Calu3 (cell line): ENCODE measurements at regions not wholly inside any gene's neighbourhood (a gene's known extent, or its start where the extent isn't known, plus 50 kb on each side); places are given as distances from the start of the nearest gene placed in this dataset.

Source experiments
- BruUV-seq: library from RNA; stranded (reverse); fragments of 400-500 nt; replicated peaks from 2 replicates; lab custom pipeline; 2021; lab: Mats Ljungman, UMichigan
- CTCF ChIA-PET: fragments of 300-600 bp; sonication (Branson Sonifier 250); formaldehyde crosslinking; loops from one replicate; lab custom pipeline; 2022; ENCODE audit warnings: antibody characterized with exemption; lab: Charles Lee
- DNase-seq: peaks from one replicate; pipeline ENCODE4 v3.0.0; 2022
- H3K27ac Mint-ChIP-seq: one replicate; pipeline ENCODE4 v1.8.0; 2022; ENCODE audit warnings: mixed read lengths; ENCODE audit not compliant: unreplicated experiment
- H3K27me3 Mint-ChIP-seq: one replicate; pipeline ENCODE4 v1.8.0; 2022; ENCODE audit warnings: mixed read lengths; ENCODE audit not compliant: unreplicated experiment
- H3K36me3 Mint-ChIP-seq: one replicate; pipeline ENCODE4 v1.8.0; 2022; ENCODE audit warnings: mild to moderate bottlenecking, moderate library complexity, mixed read lengths; ENCODE audit not compliant: insufficient read depth, unreplicated experiment
- H3K4me1 Mint-ChIP-seq: one replicate; pipeline ENCODE4 v1.8.0; 2022; ENCODE audit warnings: mild to moderate bottlenecking, low read depth, mixed read lengths; ENCODE audit not compliant: unreplicated experiment
- H3K4me3 Mint-ChIP-seq: one replicate; pipeline ENCODE4 v1.8.0; 2022; ENCODE audit warnings: mild to moderate bottlenecking, low read depth, moderate library complexity, mixed read lengths; ENCODE audit not compliant: unreplicated experiment
- H3K9me3 Mint-ChIP-seq: one replicate; pipeline ENCODE4 v1.8.0; 2022; ENCODE audit warnings: low read depth, mixed read lengths; ENCODE audit not compliant: unreplicated experiment
- intact Hi-C: fragments of 100-400 bp; cut with micrococcal nuclease; formaldehyde crosslinking; loops from one replicate; pipeline ENCODE4 v1.10.0; 2022; ENCODE audit not compliant: unreplicated experiment
- TF ChIP-seq, protein P1 (sequence below): fragments of 200-600 bp; IDR thresholded peaks from one replicate; pipeline ENCODE4 v1.8.0; 2022; ENCODE audit warnings: antibody characterized with exemption; ENCODE audit not compliant: unreplicated experiment

GRCh38 chr14:84826294-84826693 is 703.6 kb upstream of the FLRT2 start:
- TF ChIP-seq, protein P1, sequence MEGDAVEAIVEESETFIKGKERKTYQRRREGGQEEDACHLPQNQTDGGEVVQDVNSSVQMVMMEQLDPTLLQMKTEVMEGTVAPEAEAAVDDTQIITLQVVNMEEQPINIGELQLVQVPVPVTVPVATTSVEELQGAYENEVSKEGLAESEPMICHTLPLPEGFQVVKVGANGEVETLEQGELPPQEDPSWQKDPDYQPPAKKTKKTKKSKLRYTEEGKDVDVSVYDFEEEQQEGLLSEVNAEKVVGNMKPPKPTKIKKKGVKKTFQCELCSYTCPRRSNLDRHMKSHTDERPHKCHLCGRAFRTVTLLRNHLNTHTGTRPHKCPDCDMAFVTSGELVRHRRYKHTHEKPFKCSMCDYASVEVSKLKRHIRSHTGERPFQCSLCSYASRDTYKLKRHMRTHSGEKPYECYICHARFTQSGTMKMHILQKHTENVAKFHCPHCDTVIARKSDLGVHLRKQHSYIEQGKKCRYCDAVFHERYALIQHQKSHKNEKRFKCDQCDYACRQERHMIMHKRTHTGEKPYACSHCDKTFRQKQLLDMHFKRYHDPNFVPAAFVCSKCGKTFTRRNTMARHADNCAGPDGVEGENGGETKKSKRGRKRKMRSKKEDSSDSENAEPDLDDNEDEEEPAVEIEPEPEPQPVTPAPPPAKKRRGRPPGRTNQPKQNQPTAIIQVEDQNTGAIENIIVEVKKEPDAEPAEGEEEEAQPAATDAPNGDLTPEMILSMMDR = no peak
- no peak for DNase-seq
- CTCF ChIA-PET = interaction anchor here (1.3 kb wide), 1 partner anchor 16 kb away, joined by 3 read pairs; no protein-coding TSS in a partner anchor
- Mint-ChIP-seq H3K4me3 (no peak overlapping the region), H3K9me3 (peaks cover 9% of the 10 kb centered on the region), H3K4me1 (no peaks in the 10 kb centered on the region), H3K27me3 (no peaks in the 10 kb centered on the region), H3K27ac (no peak overlapping the region), H3K36me3 (no peaks in the 10 kb centered on the region)
- intact Hi-C loops = no loop called here
- no TSS peak for BruUV-seq

- H3K9me3 Mint-ChIP-seq = peaks cover 7% of the 10 kb centered on the region
- H3K27ac Mint-ChIP-seq = no peak overlapping the region
- no TSS peak for BruUV-seq
- no peaks in the 10 kb centered on the region for H3K27me3 Mint-ChIP-seq
- TF ChIP-seq, protein P1 = no peak
- no peak overlapping the region for H3K4me3 Mint-ChIP-seq
- intact Hi-C loops = no loop called here
- DNase-seq = no peak
- no peaks in the 10 kb centered on the region for H3K4me1 Mint-ChIP-seq
- no peaks in the 10 kb centered on the region for H3K36me3 Mint-ChIP-seq
- CTCF ChIA-PET = no interaction called here
These were observed 679.3 kb upstream of the FLRT2 start for GRCh38 chr14:84850595-84850994.

- Mint-ChIP-seq H3K4me1 (no peaks in the 10 kb centered on the region), H3K4me3 (no peak overlapping the region), H3K27me3 (no peaks in the 10 kb centered on the region), H3K9me3 (peaks cover 10% of the 10 kb centered on the region), H3K27ac (no peak overlapping the region), H3K36me3 (no peaks in the 10 kb centered on the region)
- CTCF ChIA-PET = no interaction called here
- intact Hi-C loops = no loop called here
- no TSS peak for BruUV-seq
- TF ChIP-seq, protein P1 = no peak
- DNase-seq = no peak
These were observed 673.0 kb upstream of the FLRT2 start for GRCh38 chr14:84856751-84857534.

DNA sequence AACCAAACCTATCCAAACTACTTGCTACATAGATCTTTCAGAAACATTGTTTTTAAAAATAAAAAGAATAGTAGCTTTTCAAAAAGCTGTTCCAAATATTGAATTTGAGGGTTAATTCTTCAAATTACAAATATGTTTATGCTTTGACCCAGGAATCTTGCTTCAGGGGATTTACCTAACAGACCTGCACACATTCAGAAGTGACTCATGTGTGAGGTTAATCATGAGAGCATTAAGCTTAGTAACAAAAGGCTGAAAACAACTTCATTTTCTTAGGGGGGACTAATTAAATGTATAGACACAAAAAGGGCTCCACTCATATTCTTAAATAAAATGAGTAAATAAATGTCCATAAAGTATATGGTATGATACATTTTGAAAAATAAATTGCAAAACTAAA is 672.4 kb upstream of the FLRT2 start:
- no TSS peak for BruUV-seq
- CTCF ChIA-PET = no interaction called here
- Mint-ChIP-seq H3K4me3 (no peak overlapping the region), H3K27ac (no peak overlapping the region), H3K9me3 (peaks cover 10% of the 10 kb centered on the region), H3K4me1 (no peaks in the 10 kb centered on the region), H3K27me3 (no peaks in the 10 kb centered on the region), H3K36me3 (no peaks in the 10 kb centered on the region)
- intact Hi-C loops = no loop called here
- TF ChIP-seq, protein P1 = no peak
- DNase-seq = no peak
